NCI-H526 treated with DMSO at 0.1 percent for 48 hours (cell line): ENCODE measurements at regions not wholly inside any gene's neighbourhood (a gene's known extent, or its start where the extent isn't known, plus 50 kb on each side); places are given as distances from the start of the nearest gene placed in this dataset.
"Not testable (repeated sequence)": the region's sequence is repeated elsewhere in the genome, so short reads cannot be mapped to it uniquely, and the experiment has no call there.

Source experiments
- DNase-seq: peaks from one replicate; lab custom pipeline; 2025; lab: John Stamatoyannopoulos, UW

- no peak for DNase-seq
These were observed 254.0 kb upstream of the GAS1 start for GRCh38 chr9:87201351-87201751.

GRCh38 chr9:87206064-87206661 lies 258.9 kb upstream of the GAS1 start:
- no peak for DNase-seq

- DNase-seq: not testable (repeated sequence)
These were observed 263.4 kb upstream of the GAS1 start for GRCh38 chr9:87210658-87211057.

- no peak for DNase-seq
These were observed 264.4 kb upstream of the GAS1 start for GRCh38 chr9:87211669-87212068.

GRCh38 chr9:87212605-87213021 lies 265.3 kb upstream of the GAS1 start:
- DNase-seq: no peak

GRCh38 chr9:87213948-87214347 lies 266.6 kb upstream of the GAS1 start:
- DNase-seq: no peak

GRCh38 chr9:87214991-87215390 lies 267.7 kb upstream of the GAS1 start:
- DNase-seq: no peak

- no peak for DNase-seq
These were observed 268.7 kb upstream of the GAS1 start for GRCh38 chr9:87216036-87216435.

- DNase-seq: no peak
These were observed 269.7 kb upstream of the GAS1 start for GRCh38 chr9:87216897-87217455.

GRCh38 chr9:87223392-87224246 lies 274.0 kb upstream of the DAPK1 start:
- DNase-seq: no peak

GRCh38 chr9:87226896-87227295 lies 270.8 kb upstream of the DAPK1 start:
- no peak for DNase-seq

GRCh38 chr9:87227456-87227855 lies 270.2 kb upstream of the DAPK1 start:
- DNase-seq: no peak

GRCh38 chr9:87229108-87229507 lies 268.6 kb upstream of the DAPK1 start:
- no peak for DNase-seq

GRCh38 chr9:87233431-87233830 lies 264.2 kb upstream of the DAPK1 start:
- no peak for DNase-seq

- no peak for DNase-seq
These were observed 263.7 kb upstream of the DAPK1 start for GRCh38 chr9:87233899-87234455.

- no peak for DNase-seq
These were observed 262.8 kb upstream of the DAPK1 start for GRCh38 chr9:87234854-87235253.

- DNase-seq: no peak
These were observed 261.1 kb upstream of the DAPK1 start for GRCh38 chr9:87236546-87236945.

- no peak for DNase-seq
These were observed 260.3 kb upstream of the DAPK1 start for GRCh38 chr9:87237336-87237735.

GRCh38 chr9:87238545-87238944 lies 259.1 kb upstream of the DAPK1 start:
- no peak for DNase-seq

GRCh38 chr9:87239312-87239711 lies 258.4 kb upstream of the DAPK1 start:
- no peak for DNase-seq

GRCh38 chr9:87243602-87244001 lies 254.1 kb upstream of the DAPK1 start:
- DNase-seq: no peak

- DNase-seq: no peak
These were observed 252.4 kb upstream of the DAPK1 start for GRCh38 chr9:87245271-87245670.

GRCh38 chr9:87247097-87247496 lies 250.6 kb upstream of the DAPK1 start:
- no peak for DNase-seq
